COR-L47 (cell line): ENCODE measurements at regions not wholly inside any gene's neighbourhood (a gene's known extent, or its start where the extent isn't known, plus 50 kb on each side); places are given as distances from the start of the nearest gene placed in this dataset.
"Not testable (repeated sequence)": the region's sequence is repeated elsewhere in the genome, so short reads cannot be mapped to it uniquely, and the experiment has no call there.

Experiments
- DNase-seq: peaks from one replicate; lab custom pipeline; 2025; lab: John Stamatoyannopoulos, UW

GRCh38 chrX:117487421-117487820 is 629.2 kb downstream of the KLHL13 start:
- DNase-seq, result no peak

- DNase-seq, result no peak
Observed at GRCh38 chrX:117483950-117484349, 632.7 kb downstream of the KLHL13 start.

GRCh38 chrX:117458243-117458968 is 658.2 kb downstream of the KLHL13 start:
- DNase-seq, result no peak

GRCh38 chrX:117455787-117456186 is 660.8 kb downstream of the KLHL13 start:
- no peak for DNase-seq

GRCh38 chrX:117429501-117429900 is 687.1 kb downstream of the KLHL13 start:
- DNase-seq, result no peak

GRCh38 chrX:117407449-117408150 is 709.0 kb downstream of the KLHL13 start:
- no peak for DNase-seq

DNA sequence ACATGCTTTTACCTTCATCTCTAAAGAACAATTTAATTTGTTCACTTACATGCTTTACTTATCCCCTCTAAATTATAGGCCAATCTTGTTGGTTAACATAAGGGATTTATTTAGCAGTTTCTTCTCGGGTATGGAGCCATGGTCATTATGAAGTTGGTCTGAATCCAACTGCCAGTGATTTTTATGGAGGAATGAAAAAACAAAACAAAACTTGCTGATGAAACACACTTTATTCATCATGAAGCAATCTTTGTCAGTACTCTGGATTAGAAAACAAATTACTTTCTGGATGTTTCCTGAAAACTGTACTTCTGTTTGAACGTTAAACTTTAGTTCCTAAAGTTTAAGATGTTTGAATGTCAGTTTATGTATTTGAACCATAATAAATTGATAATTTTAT is 715.8 kb downstream of the KLHL13 start:
- no peak for DNase-seq

GRCh38 chrX:117400005-117400404 is 716.6 kb downstream of the KLHL13 start:
- no peak for DNase-seq

DNA sequence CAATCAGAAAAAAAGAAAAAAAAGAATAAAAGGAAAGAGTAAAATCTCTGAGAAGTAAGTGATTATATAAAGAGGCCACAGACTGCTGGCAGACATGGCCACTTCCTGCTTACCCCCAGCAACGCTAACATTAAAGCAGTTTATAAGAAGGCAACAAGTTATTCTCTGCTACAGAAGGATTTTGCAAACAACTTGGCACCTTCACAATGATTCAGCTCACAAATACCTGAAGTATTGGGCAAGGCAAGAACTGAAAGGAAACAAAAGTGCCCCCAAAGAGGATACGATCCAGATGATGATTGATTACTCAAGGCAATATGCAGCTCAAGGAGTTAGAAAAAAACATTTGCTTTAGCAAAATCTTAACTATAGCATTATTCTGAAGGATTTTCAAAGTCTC is 718.8 kb downstream of the KLHL13 start:
- DNase-seq, result no peak

DNA sequence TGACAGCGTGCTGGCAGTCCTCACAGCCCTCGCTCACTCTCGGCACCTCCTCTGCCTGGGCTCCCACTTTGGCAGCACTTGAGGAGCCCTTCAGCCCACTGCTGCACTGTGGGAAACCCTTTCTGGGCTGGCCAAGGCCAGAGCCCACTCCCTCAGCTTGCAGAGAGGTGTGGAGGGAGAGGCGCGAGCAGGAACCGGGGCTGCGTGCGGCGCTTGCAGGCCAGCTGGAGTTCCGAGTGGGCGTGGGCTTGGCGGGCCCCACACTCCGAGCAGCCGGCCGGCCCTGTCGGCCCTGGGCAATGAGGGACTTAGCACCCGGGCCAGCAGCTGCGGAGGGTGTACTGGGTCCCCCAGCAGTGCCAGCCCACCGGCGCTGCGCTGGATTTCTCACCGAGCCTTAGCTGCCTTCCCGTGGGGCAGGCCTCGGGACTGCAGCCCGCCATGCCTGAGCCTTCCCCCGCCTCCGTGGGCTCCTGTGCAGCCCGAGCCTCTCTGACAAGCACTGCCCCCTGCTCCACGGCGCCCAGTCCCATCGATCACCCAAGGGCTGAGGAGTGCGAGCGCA is 722.0 kb downstream of the KLHL13 start:
- DNase-seq, result not testable (repeated sequence)

- not testable (repeated sequence) for DNase-seq
Observed at GRCh38 chrX:117392360-117392759, 724.2 kb downstream of the KLHL13 start.

GRCh38 chrX:117376460-117376859 is 740.1 kb downstream of the KLHL13 start:
- no peak for DNase-seq

- no peak for DNase-seq
Observed at GRCh38 chrX:117335209-117335608, 781.4 kb downstream of the KLHL13 start.

DNA sequence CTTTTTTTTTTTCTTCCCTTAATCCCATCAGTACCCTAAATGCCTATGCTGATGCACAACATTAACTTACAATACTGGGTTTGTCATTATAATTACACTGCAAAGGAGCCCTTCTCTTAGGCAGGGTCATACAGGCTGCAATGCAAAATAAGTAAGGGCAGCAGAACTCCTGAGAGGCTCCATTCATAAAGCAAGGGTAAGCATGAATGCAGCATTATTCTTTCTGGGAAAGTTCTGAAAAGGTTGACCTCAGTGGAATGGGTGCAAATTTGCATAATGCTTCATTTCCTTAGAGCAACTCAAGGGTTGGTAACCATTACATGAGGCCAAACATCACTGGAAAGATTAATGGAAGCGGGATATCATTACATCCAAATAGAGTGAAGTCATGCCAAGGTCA is 789.2 kb downstream of the KLHL13 start:
- DNase-seq, result no peak

DNA sequence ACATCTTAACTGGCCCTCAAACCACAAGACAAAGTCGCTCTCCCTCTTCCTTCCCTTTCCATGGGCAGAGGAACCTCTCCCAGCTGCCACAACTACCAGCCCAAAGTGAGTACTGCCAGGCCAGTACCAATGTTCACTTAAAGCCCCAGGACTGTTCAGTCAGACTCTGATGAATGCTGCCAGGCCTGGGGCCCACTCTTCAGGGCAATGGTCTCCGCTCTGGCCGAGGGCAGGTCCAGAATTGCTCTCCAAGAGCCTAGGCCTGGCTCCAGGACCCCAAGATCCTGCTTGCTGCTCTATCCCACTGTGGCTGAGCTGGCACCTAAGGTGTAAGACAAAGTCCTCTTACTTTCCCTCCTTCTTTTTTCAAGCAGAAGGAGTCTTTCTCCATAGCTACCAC is 790.9 kb downstream of the KLHL13 start:
- DNase-seq, result no peak

DNA sequence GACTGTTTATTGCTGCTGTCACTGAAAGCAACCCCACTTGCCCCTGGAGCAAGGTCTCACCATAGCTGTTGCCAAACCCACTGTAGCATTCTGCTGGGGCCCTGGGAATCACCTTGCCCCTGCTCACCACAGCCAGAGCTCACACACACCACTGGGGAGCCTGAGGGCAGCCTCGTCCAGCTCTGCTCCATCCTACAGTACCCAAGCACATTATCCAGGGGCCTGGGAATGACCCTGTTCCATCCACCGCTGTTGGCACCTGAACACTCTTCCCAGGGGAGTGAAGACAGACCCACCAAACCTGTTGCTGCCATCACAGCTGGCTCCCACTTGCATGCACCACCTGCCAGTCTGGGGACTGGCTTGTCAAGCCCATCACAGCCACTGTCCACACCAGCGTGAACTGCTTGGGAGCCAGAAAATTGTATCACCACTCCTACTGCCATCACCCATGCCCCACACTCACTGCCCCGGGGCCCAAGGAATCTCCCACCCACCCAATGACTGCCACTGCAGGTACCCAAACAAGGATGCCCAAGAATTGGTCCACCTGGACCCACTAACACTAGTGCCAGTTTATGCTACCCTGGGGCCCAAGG is 811.3 kb downstream of the KLHL13 start:
- DNase-seq, result no peak

DNA sequence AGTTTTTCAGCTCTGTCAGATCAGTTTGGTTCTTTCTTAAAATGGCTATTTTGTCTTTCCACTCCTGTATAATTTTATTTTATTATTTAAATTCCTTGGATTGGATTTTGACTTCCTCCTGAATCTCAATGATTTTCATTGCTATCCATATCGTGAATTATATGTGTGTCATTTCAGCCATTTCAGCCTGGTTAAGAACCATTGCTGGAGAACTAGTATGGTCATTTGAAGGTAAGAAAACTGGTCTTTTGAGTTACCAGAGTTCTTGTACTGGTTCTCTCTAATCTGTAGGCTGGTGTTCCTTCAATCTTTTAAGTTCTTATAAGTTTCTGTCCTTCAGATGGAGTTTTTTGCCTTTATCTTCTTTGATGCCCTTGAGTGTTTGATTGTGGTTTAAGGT is 815.5 kb downstream of the KLHL13 start:
- DNase-seq, result no peak

DNA sequence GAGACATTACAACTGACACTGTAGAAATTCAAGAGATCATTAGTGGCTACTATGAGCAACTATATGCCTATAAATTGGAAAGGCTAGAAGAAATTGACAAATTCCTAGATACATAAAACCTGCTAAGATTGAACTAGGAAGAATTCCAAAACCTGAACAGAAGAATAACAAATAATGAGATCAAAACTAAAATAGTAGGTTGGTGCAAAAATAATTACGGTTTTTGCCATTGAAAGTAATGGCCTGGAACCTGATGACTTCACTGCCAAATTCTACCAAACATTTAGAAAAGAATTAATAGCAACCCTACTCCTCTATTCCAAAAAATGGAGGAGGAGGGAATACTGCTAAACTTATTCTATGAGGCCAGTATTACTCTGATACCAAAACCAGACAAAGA is 824.9 kb downstream of the KLHL13 start:
- DNase-seq, result no peak

DNA sequence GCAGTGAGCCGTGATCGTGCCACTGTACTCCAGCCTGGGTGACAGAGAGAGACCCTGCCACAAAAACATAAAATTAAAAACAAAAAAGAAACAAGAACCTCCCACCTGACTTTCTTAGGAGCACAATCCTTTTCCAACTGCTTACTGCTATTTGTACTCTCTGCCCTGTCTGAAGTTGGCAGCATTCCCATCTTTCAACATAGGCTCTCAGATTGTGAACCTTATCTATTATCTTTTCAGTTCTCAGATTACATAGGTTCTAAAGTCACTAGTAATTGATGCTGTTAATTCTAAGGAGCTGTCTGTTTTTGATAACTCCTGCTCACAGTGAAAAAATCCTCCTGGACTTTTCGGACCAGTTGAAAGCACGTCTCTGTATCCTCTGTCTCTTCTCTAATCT is 812.2 kb upstream of the CT83 start:
- peak; percentile 0 for DNase-seq
